OCI-LY1 (cell line): ENCODE measurements at regions not wholly inside any gene's neighbourhood (a gene's known extent, or its start where the extent isn't known, plus 50 kb on each side); places are given as distances from the start of the nearest gene placed in this dataset.

Experiments used
- H2AFZ ChIP-seq: fragments of 200-600 bp; sonication (generic), shearing (Covaris generic); 2 replicates; pipeline ENCODE4 v1.6.0; 2014; ENCODE audit warnings: antibody characterized with exemption, mild to moderate bottlenecking, low read length
- H3F3A ChIP-seq: fragments of 200-600 bp; sonication (generic), shearing (Covaris generic); 2 replicates; pipeline ENCODE4 v1.6.0; 2014; ENCODE audit warnings: mild to moderate bottlenecking, antibody characterized with exemption, low read length, moderate library complexity; ENCODE audit not compliant: insufficient read depth
- H3K27ac ChIP-seq: fragments of 200-600 bp; sonication (generic); 2 replicates; pipeline ENCODE4 v1.5.1; 2014; ENCODE audit warnings: low read length, mixed run types, mild to moderate bottlenecking, low read depth; ENCODE audit not compliant: poor library complexity, severe bottlenecking
- H3K27me3 ChIP-seq: fragments of 200-600 bp; sonication (generic); 2 replicates; pipeline ENCODE4 v1.6.0; 2014; ENCODE audit warnings: antibody characterized with exemption, mild to moderate bottlenecking, low read length, moderate library complexity; ENCODE audit not compliant: insufficient read depth
- H3K36me3 ChIP-seq: fragments of 200-600 bp; sonication (generic); 2 replicates; pipeline ENCODE4 v1.6.1; 2014; ENCODE audit warnings: mild to moderate bottlenecking, antibody characterized with exemption, low read length, moderate library complexity, mixed read lengths; ENCODE audit not compliant: insufficient read depth
- H3K4me1 ChIP-seq: fragments of 200-600 bp; sonication (generic); 2 replicates; pipeline ENCODE4 v1.5.1; 2014; ENCODE audit warnings: mild to moderate bottlenecking, low read length, moderate library complexity; ENCODE audit not compliant: insufficient read depth, severe bottlenecking
- H3K4me2 ChIP-seq: fragments of 200-600 bp; sonication (generic), shearing (Covaris generic); 2 replicates; pipeline ENCODE4 v1.6.1; 2014; ENCODE audit warnings: low read length
- H3K4me3 ChIP-seq: fragments of 200-600 bp; sonication (generic); 2 replicates; pipeline ENCODE4 v1.5.1; 2014; ENCODE audit warnings: low read length, low read depth, mild to moderate bottlenecking, mixed read lengths; ENCODE audit not compliant: poor library complexity, severe bottlenecking
- H3K79me2 ChIP-seq: fragments of 200-600 bp; shearing (Covaris generic); 2 replicates; pipeline ENCODE4 v1.6.1; 2016; ENCODE audit warnings: mixed run types, low read length, mixed read lengths; ENCODE audit not compliant: insufficient read depth
- H3K9ac ChIP-seq: fragments of 200-600 bp; sonication (generic), shearing (Covaris generic); 2 replicates; pipeline ENCODE4 v1.6.1; 2014; ENCODE audit warnings: mild to moderate bottlenecking, low read length, mixed read lengths
- H3K9me2 ChIP-seq: fragments of 200-600 bp; sonication (generic), shearing (Covaris generic); 2 replicates; pipeline ENCODE4 v1.6.1; 2014; ENCODE audit warnings: low read depth, mild to moderate bottlenecking, low read length, mixed read lengths
- H3K9me3 ChIP-seq: fragments of 200-600 bp; shearing (Covaris generic); 2 replicates; pipeline ENCODE4 v1.6.1; 2014; ENCODE audit warnings: low read length, mixed read lengths
- H4K20me1 ChIP-seq: fragments of 200-600 bp; sonication (generic), shearing (Covaris generic); 2 replicates; pipeline ENCODE4 v1.6.0; 2016; ENCODE audit warnings: mild to moderate bottlenecking, low read length; ENCODE audit not compliant: insufficient read depth
- EZH2 ChIP-seq: fragments of 200-600 bp; sonication (generic), shearing (Covaris generic); IDR thresholded peaks from 2 replicates; pipeline ENCODE4 v1.8.0; 2017; ENCODE audit warnings: borderline replicate concordance, mixed run types, mild to moderate bottlenecking, antibody characterized with exemption, low read length, moderate library complexity, mixed read lengths
- TF ChIP-seq, protein P1 (sequence below): fragments of 200-600 bp; sonication (generic), shearing (Covaris generic); IDR thresholded peaks from 2 replicates; pipeline ENCODE4 v1.5.1; 2017; ENCODE audit warnings: mild to moderate bottlenecking, antibody characterized with exemption, low read length, moderate library complexity, mixed read lengths

- Histone ChIP-seq H4K20me1 (no peaks in the 10 kb centered on the region), H3F3A (no peaks in the 10 kb centered on the region), H3K9me2 (no peaks in the 10 kb centered on the region), H3K4me2 (no peak overlapping the region), H3K4me1 (no peaks in the 10 kb centered on the region), H3K4me3 (no peak overlapping the region), H3K36me3 (no peaks in the 10 kb centered on the region), H2AFZ (no peak overlapping the region), H3K9me3 (no peaks in the 10 kb centered on the region), H3K27me3 (peaks cover 11% of the 10 kb centered on the region), H3K27ac (no peak overlapping the region), H3K9ac (no peak overlapping the region), H3K79me2 (no peaks in the 10 kb centered on the region)
- TF ChIP-seq, protein P1, sequence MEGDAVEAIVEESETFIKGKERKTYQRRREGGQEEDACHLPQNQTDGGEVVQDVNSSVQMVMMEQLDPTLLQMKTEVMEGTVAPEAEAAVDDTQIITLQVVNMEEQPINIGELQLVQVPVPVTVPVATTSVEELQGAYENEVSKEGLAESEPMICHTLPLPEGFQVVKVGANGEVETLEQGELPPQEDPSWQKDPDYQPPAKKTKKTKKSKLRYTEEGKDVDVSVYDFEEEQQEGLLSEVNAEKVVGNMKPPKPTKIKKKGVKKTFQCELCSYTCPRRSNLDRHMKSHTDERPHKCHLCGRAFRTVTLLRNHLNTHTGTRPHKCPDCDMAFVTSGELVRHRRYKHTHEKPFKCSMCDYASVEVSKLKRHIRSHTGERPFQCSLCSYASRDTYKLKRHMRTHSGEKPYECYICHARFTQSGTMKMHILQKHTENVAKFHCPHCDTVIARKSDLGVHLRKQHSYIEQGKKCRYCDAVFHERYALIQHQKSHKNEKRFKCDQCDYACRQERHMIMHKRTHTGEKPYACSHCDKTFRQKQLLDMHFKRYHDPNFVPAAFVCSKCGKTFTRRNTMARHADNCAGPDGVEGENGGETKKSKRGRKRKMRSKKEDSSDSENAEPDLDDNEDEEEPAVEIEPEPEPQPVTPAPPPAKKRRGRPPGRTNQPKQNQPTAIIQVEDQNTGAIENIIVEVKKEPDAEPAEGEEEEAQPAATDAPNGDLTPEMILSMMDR, result no peak
Measured at GRCh38 chr9:135008416-135008815, 79.1 kb upstream of the OLFM1 start.

GRCh38 chr9:135009051-135009560 lies 78.4 kb upstream of the OLFM1 start:
- TF ChIP-seq, protein P1, result no peak
- TF ChIP-seq EZH2, result no peak
- H3K4me1 ChIP-seq, result no peaks in the 10 kb centered on the region
- peaks cover 11% of the 10 kb centered on the region for H3K27me3 ChIP-seq
- H3K9me2 ChIP-seq, result no peaks in the 10 kb centered on the region
- no peak overlapping the region for H3K4me3 ChIP-seq
- H3K4me2 ChIP-seq, result no peak overlapping the region
- no peaks in the 10 kb centered on the region for H3K79me2 ChIP-seq
- no peaks in the 10 kb centered on the region for H4K20me1 ChIP-seq
- no peak overlapping the region for H3K27ac ChIP-seq
- no peaks in the 10 kb centered on the region for H3K36me3 ChIP-seq
- H3F3A ChIP-seq, result no peaks in the 10 kb centered on the region
- H3K9ac ChIP-seq, result no peak overlapping the region
- H3K9me3 ChIP-seq, result no peaks in the 10 kb centered on the region
- H2AFZ ChIP-seq, result no peak overlapping the region

- H3K79me2 ChIP-seq, result no peaks in the 10 kb centered on the region
- H3K9me3 ChIP-seq, result no peaks in the 10 kb centered on the region
- no peaks in the 10 kb centered on the region for H3K9me2 ChIP-seq
- H3K4me2 ChIP-seq, result no peak overlapping the region
- H3K27ac ChIP-seq, result no peak overlapping the region
- H4K20me1 ChIP-seq, result no peaks in the 10 kb centered on the region
- no peaks in the 10 kb centered on the region for H3F3A ChIP-seq
- H3K9ac ChIP-seq, result no peak overlapping the region
- H2AFZ ChIP-seq, result no peak overlapping the region
- no peaks in the 10 kb centered on the region for H3K4me1 ChIP-seq
- TF ChIP-seq, protein P1, result no peak
- TF ChIP-seq EZH2, result no peak
- no peak overlapping the region for H3K4me3 ChIP-seq
- no peaks in the 10 kb centered on the region for H3K36me3 ChIP-seq
- H3K27me3 ChIP-seq, result peaks cover 12% of the 10 kb centered on the region
Measured at GRCh38 chr9:135009794-135010585, 77.5 kb upstream of the OLFM1 start.
